DOHH2 (cell line): ENCODE measurements at regions not wholly inside any gene's neighbourhood (a gene's known extent, or its start where the extent isn't known, plus 50 kb on each side); places are given as distances from the start of the nearest gene placed in this dataset.
"Not testable (repeated sequence)": the region's sequence is repeated elsewhere in the genome, so short reads cannot be mapped to it uniquely, and the experiment has no call there.

ENCODE experiments used
- CTCF ChIP-seq: fragments of 200-600 bp; sonication (generic); IDR thresholded peaks from one replicate; pipeline ENCODE4 v1.5.1; 2014; ENCODE audit warnings: antibody characterized with exemption, mild to moderate bottlenecking, low read depth, low read length; ENCODE audit not compliant: poor library complexity, severe bottlenecking
- EZH2phosphoT487 ChIP-seq: fragments of 200-600 bp; sonication (generic); IDR thresholded peaks from 2 replicates; pipeline ENCODE4 v1.6.1; 2017; ENCODE audit warnings: borderline replicate concordance, mild to moderate bottlenecking, antibody characterized with exemption, low read length, moderate library complexity, mixed read lengths

- TF ChIP-seq CTCF, EZH2phosphoT487: not testable (repeated sequence)
Observed at GRCh38 chrX:113991720-113992119, 592.2 kb upstream of the HTR2C start.
